Chondrocyte (in vitro differentiated cells): ENCODE measurements at regions not wholly inside any gene's neighbourhood (a gene's known extent, or its start where the extent isn't known, plus 50 kb on each side); places are given as distances from the start of the nearest gene placed in this dataset.

Experiments
- DNase-seq: peaks from one replicate; pipeline ENCODE4 v3.0.0; 2021; ENCODE audit warnings: mixed read lengths, low spot score
- H3K27ac Mint-ChIP-seq: one replicate; pipeline ENCODE4 v1.8.0; 2021; ENCODE audit warnings: mild to moderate bottlenecking, moderate library complexity, mixed read lengths; ENCODE audit not compliant: unreplicated experiment
- H3K27me3 Mint-ChIP-seq: 2 replicates; pipeline ENCODE4 v1.8.0; 2021; ENCODE audit warnings: low read depth, mixed read lengths
- H3K36me3 Mint-ChIP-seq: 2 replicates; pipeline ENCODE4 v1.8.0; 2021; ENCODE audit warnings: low read depth, mixed read lengths
- H3K4me1 Mint-ChIP-seq: 2 replicates; pipeline ENCODE4 v1.8.0; 2021; ENCODE audit warnings: low read depth, mild to moderate bottlenecking, mixed read lengths
- H3K4me3 Mint-ChIP-seq: one replicate; pipeline ENCODE4 v1.8.0; 2021; ENCODE audit warnings: mild to moderate bottlenecking, moderate library complexity, mixed read lengths; ENCODE audit not compliant: unreplicated experiment
- H3K9me3 Mint-ChIP-seq: 2 replicates; pipeline ENCODE4 v1.8.0; 2021; ENCODE audit warnings: low read depth, mixed read lengths
- CTCF ChIP-seq: fragments of 200-600 bp; sonication (generic); IDR thresholded peaks from 2 replicates; pipeline ENCODE4 v1.5.0; 2021; ENCODE audit warnings: antibody characterized with exemption, mild to moderate bottlenecking, moderate library complexity

GRCh38 chrX:39000802-39001201, 199.5 kb downstream of the MID1IP1 start:
- H3K27me3 Mint-ChIP-seq, result no peaks in the 10 kb centered on the region
- DNase-seq, result no peak
- H3K4me1 Mint-ChIP-seq, result no peaks in the 10 kb centered on the region
- H3K27ac Mint-ChIP-seq, result no peak overlapping the region
- no peaks in the 10 kb centered on the region for H3K36me3 Mint-ChIP-seq
- H3K4me3 Mint-ChIP-seq, result no peak overlapping the region
- peaks cover 13% of the 10 kb centered on the region for H3K9me3 Mint-ChIP-seq
- no peak for TF ChIP-seq CTCF

DNA sequence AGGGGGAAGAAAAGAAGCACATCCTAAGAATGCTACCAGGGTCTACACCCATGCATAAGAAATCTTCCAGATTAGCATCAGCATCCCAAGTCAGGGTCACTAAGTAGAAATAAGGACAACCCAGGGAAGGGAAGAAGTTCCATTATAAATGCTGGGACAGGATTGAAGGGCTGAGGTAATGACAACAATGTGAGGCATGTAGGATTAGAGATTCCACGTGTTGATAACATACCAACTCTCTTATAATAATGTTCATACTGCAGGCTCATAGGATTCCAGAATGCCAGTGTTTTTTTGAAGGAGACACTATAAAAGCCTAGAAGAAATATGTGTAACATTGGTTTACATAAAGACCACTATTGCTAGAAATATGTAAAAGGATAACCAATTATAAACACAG, 201.2 kb downstream of the MID1IP1 start:
- H3K9me3 Mint-ChIP-seq, result peaks cover 9% of the 10 kb centered on the region
- no peak overlapping the region for H3K27ac Mint-ChIP-seq
- no peak for TF ChIP-seq CTCF
- H3K4me1 Mint-ChIP-seq, result no peaks in the 10 kb centered on the region
- H3K27me3 Mint-ChIP-seq, result no peaks in the 10 kb centered on the region
- no peak for DNase-seq
- no peaks in the 10 kb centered on the region for H3K36me3 Mint-ChIP-seq
- no peak overlapping the region for H3K4me3 Mint-ChIP-seq

DNA sequence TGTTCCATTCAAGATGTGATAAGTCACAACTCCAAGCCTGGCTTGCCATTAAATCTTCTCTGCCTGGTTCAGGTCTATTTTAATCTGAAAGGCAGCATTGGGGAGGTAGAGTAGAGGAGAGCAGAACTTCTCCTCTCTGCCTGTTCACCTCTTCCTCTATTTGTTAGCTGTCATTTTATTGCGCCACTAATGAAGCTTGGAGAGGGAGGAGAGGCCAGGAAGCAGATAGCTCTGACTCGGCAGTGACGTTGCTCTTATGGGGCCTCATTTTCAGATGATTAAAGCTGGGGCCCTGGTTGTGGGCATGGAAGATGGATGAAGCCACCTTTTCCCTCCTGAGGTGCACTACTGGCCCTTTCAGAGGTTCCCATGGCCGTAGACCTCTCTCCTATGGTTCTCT, 207.3 kb downstream of the MID1IP1 start:
- Mint-ChIP-seq H3K27ac (no peak overlapping the region), H3K9me3 (peaks cover 4% of the 10 kb centered on the region), H3K27me3 (no peaks in the 10 kb centered on the region), H3K36me3 (no peaks in the 10 kb centered on the region), H3K4me3 (no peak overlapping the region), H3K4me1 (peaks cover 17% of the 10 kb centered on the region)
- TF ChIP-seq CTCF, result no peak
- no peak for DNase-seq

DNA sequence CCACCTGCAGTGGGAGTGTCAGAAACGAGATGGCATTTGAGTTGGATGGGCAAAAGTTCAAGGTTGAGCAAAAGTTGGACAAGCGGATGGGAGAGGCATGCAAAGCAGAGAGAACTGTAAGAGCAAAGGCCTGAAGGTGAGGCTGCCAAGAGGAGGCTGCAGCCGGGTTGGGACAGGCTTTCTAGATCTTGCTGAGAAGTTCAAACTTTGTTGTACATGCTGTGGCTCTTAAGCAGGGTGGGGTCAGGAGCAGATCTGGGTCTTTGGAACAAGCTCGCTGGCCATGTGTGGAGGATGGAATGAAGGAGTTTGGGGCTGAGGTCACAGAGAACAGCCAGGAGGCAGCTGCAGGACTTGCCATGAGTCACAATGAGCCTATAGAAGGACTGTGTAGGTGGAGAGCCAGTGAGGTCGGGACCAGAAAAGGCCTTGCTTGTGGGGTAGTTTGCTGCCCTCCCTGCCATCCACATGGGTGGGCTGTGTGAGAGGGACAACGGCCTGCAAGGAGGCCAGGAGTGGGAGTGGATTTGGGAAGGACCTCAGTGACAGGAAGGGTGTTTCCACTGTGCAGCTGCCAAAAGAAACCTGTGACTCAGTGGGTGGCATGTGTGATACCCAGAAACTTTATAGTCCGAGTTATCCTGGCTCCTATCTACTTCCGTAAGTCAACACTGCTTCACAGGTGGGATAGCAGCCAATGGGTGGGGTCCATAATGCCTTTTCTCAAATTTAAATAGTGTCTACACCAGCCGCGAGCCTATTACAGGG, 210.4 kb downstream of the MID1IP1 start:
- H3K4me3 Mint-ChIP-seq, result no peak overlapping the region
- TF ChIP-seq CTCF, result no peak
- H3K27ac Mint-ChIP-seq, result peak overlapping the region; percentile 42
- H3K4me1 Mint-ChIP-seq, result peaks cover 17% of the 10 kb centered on the region
- no peak for DNase-seq
- H3K27me3 Mint-ChIP-seq, result no peaks in the 10 kb centered on the region
- peaks cover 2% of the 10 kb centered on the region for H3K9me3 Mint-ChIP-seq
- H3K36me3 Mint-ChIP-seq, result no peaks in the 10 kb centered on the region

DNA sequence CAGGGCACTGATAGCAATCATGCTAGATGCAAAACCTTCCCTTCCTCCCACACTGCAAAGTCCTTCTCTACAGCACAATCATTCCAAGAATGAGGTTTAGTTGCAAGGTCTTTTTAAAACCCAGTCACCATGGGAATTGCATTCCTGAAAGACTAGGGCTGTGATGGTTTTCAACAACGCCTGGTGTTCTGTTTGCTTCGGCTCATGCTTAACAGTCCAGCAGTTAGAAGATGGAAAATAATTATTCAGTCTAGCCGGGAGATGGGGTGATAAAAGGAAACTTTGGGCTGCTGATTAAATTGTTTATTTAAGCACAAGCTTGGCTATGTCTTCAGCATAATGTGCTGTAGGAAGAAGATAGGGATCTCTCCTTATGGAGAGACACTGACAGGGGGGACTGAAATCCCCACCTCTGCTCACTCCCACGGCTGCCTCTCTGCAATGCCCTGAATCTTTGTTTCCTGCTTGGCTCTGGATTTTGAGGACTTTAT, 211.4 kb downstream of the MID1IP1 start:
- Mint-ChIP-seq H3K27ac (no peak overlapping the region), H3K27me3 (no peaks in the 10 kb centered on the region), H3K4me1 (peaks cover 17% of the 10 kb centered on the region), H3K9me3 (peaks cover 2% of the 10 kb centered on the region), H3K4me3 (no peak overlapping the region), H3K36me3 (no peaks in the 10 kb centered on the region)
- DNase-seq, result no peak
- TF ChIP-seq CTCF, result no peak
